ENCODE measurements at regions not wholly inside any gene's neighbourhood (a gene's known extent, or its start where the extent isn't known, plus 50 kb on each side); places are given as distances from the start of the nearest gene placed in this dataset.

DNA sequence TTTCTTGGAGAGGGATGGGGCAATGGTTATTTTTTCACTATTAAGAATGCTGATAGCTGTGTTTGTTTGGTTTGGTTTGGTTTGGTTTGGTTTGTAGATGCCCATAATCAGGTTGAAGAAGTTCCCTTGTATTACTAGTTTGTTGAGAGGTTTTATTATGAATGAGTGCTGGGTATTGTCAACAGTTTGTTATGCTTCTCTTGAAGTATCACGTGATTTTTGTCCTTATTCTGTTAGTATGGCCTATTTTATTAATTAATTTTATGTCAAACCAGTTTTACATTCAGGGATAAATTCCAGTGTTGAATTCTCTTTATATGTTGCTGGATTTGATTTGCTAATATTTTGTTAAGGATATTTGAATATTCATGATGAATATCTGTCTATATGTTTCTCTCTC is 449.8 kb upstream of the NWD2 start:
- TF ChIP-seq, protein P1, sequence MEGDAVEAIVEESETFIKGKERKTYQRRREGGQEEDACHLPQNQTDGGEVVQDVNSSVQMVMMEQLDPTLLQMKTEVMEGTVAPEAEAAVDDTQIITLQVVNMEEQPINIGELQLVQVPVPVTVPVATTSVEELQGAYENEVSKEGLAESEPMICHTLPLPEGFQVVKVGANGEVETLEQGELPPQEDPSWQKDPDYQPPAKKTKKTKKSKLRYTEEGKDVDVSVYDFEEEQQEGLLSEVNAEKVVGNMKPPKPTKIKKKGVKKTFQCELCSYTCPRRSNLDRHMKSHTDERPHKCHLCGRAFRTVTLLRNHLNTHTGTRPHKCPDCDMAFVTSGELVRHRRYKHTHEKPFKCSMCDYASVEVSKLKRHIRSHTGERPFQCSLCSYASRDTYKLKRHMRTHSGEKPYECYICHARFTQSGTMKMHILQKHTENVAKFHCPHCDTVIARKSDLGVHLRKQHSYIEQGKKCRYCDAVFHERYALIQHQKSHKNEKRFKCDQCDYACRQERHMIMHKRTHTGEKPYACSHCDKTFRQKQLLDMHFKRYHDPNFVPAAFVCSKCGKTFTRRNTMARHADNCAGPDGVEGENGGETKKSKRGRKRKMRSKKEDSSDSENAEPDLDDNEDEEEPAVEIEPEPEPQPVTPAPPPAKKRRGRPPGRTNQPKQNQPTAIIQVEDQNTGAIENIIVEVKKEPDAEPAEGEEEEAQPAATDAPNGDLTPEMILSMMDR (IDR thresholded peaks at IDR 0.05; ENCODE audit: low read depth, low read length): no peak
- no peak for TF ChIP-seq POLR2A (IDR thresholded peaks at IDR 0.05; ENCODE audit: extremely low read depth, insufficient read length)

All from NB4 (cell line).